ENCODE measurements at regions not wholly inside any gene's neighbourhood (a gene's known extent, or its start where the extent isn't known, plus 50 kb on each side); places are given as distances from the start of the nearest gene placed in this dataset.
A peak's percentile ranks its signal among the peaks of the same experiment; 100 is the strongest.

GRCh38 chr19:32273483-32273882, 71.9 kb upstream of the ZNF507 start:
- peaks cover under 1% of the 10 kb centered on the region for H3K27me3 ChIP-seq (ENCODE audit: insufficient read depth, poor library complexity, severe bottlenecking)
- DNase-seq (ENCODE audit: low read depth in 1 of 2, low spot score in 1 of 2): no peak
- H3K4me3 ChIP-seq (replicated peaks; ENCODE audit: insufficient read depth, low read length): no peak overlapping the region
- H3K27ac ChIP-seq (replicated peaks): no peak overlapping the region
- TF ChIP-seq CTCF (IDR thresholded peaks at IDR 0.05; ENCODE audit: insufficient read depth, low read length) (no peak), SPI1 (IDR thresholded peaks at IDR 0.05; ENCODE audit: borderline replicate concordance, low read depth) (no peak), REST (IDR thresholded peaks at IDR 0.05; ENCODE audit: insufficient replicate concordance, low read depth) (no peak), GABPA (IDR thresholded peaks at IDR 0.05; ENCODE audit: low read depth) (no peak), POLR2AphosphoS5 (IDR thresholded peaks at IDR 0.05; ENCODE audit: low read depth) (no peak)

GRCh38 chr19:32287086-32287485, 58.3 kb upstream of the ZNF507 start:
- no peak overlapping the region for H3K4me3 ChIP-seq (replicated peaks; ENCODE audit: insufficient read depth, low read length)
- H3K27ac ChIP-seq (replicated peaks): no peak overlapping the region
- no peak for TF ChIP-seq SPI1 (IDR thresholded peaks at IDR 0.05; ENCODE audit: borderline replicate concordance, low read depth)
- no peak for TF ChIP-seq GABPA (IDR thresholded peaks at IDR 0.05; ENCODE audit: low read depth)
- no peak for TF ChIP-seq CTCF (IDR thresholded peaks at IDR 0.05; ENCODE audit: insufficient read depth, low read length)
- no peak for TF ChIP-seq REST (IDR thresholded peaks at IDR 0.05; ENCODE audit: insufficient replicate concordance, low read depth)
- TF ChIP-seq POLR2AphosphoS5 (IDR thresholded peaks at IDR 0.05; ENCODE audit: low read depth): no peak
- DNase-seq (ENCODE audit: low read depth in 1 of 2, low spot score in 1 of 2): no peak
- no peaks in the 10 kb centered on the region for H3K27me3 ChIP-seq (ENCODE audit: insufficient read depth, poor library complexity, severe bottlenecking)

- Histone ChIP-seq H3K4me3 (replicated peaks; ENCODE audit: insufficient read depth, low read length) (no peak overlapping the region), H3K27ac (replicated peaks) (no peak overlapping the region), H3K27me3 (ENCODE audit: insufficient read depth, poor library complexity, severe bottlenecking) (no peaks in the 10 kb centered on the region)
- TF ChIP-seq SPI1 (IDR thresholded peaks at IDR 0.05; ENCODE audit: borderline replicate concordance, low read depth) (no peak), CTCF (IDR thresholded peaks at IDR 0.05; ENCODE audit: insufficient read depth, low read length) (peak; percentile 7)
- DNase-seq (ENCODE audit: low read depth in 1 of 2, low spot score in 1 of 2): peak; percentile 3 to 47
Observed at GRCh38 chr19:32287811-32288227, 57.6 kb upstream of the ZNF507 start.

GRCh38 chr19:32289566-32290210, 55.7 kb upstream of the ZNF507 start:
- peak; percentile 13 to 60 for DNase-seq (ENCODE audit: low read depth in 1 of 2, low spot score in 1 of 2)
- TF ChIP-seq SPI1 (IDR thresholded peaks at IDR 0.05; ENCODE audit: borderline replicate concordance, low read depth): peak; percentile 77
- TF ChIP-seq REST (IDR thresholded peaks at IDR 0.05; ENCODE audit: insufficient replicate concordance, low read depth): no peak

More at GRCh38 chr19:32289566-32290210, 55.7 kb upstream of the ZNF507 start:
- Histone ChIP-seq H3K27ac (replicated peaks) (no peak overlapping the region), H3K27me3 (ENCODE audit: insufficient read depth, poor library complexity, severe bottlenecking) (no peaks in the 10 kb centered on the region), H3K4me3 (replicated peaks; ENCODE audit: insufficient read depth, low read length) (no peak overlapping the region)

Data from HL-60 (cell line).